Tibial nerve (tissue), 4 donors: ENCODE measurements at regions not wholly inside any gene's neighbourhood (a gene's known extent, or its start where the extent isn't known, plus 50 kb on each side); places are given as distances from the start of the nearest gene placed in this dataset.

Experiments used
- EP300 ChIP-seq, 2 donors: sonication (generic); formaldehyde crosslinking; IDR thresholded peaks; one replicate each; pipeline ENCODE4 v1.6.1; 2017; ENCODE audit warnings: antibody characterized with exemption in 2 of 2, mild to moderate bottlenecking in 1 of 2
- POLR2A ChIP-seq, 2 donors: fragments of 450-650 bp; IDR thresholded peaks; one replicate each; pipeline ENCODE4 v1.6.1; 2017; ENCODE audit warnings: antibody characterized with exemption in 2 of 2, mild to moderate bottlenecking in 2 of 2, moderate library complexity in 2 of 2
- TF ChIP-seq, protein P1 (sequence below), 5 experiments: fragments of 200-600 bp in 3 of 5; fragments of 450-650 bp in 2 of 5; sonication (generic) in 3 of 5; IDR thresholded peaks; one replicate each; pipeline ENCODE4 v1.5.1; 2016 to 2019; ENCODE audit warnings: antibody characterized with exemption in 5 of 5, mild to moderate bottlenecking in 3 of 5, moderate library complexity in 2 of 5

DNA sequence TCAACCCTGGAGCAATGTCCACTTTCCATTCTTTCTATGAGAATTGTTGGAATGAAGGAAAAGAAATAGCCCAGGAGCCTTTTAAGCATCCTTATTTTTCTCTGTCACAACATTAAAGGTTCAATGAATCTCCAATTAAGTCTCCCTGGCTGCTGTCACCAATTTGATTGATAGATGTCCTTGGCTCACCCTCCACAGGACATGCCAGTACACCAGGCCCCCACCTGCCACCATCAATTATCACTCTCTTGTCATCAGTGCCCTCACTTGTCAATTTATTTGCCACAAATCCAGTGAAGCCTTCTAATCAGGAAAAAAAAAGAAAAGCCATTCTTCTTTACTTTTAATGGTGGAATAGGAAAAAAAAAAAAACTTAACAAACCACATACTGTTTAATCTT is 453.6 kb downstream of the CENPC start:
- TF ChIP-seq, protein P1, sequence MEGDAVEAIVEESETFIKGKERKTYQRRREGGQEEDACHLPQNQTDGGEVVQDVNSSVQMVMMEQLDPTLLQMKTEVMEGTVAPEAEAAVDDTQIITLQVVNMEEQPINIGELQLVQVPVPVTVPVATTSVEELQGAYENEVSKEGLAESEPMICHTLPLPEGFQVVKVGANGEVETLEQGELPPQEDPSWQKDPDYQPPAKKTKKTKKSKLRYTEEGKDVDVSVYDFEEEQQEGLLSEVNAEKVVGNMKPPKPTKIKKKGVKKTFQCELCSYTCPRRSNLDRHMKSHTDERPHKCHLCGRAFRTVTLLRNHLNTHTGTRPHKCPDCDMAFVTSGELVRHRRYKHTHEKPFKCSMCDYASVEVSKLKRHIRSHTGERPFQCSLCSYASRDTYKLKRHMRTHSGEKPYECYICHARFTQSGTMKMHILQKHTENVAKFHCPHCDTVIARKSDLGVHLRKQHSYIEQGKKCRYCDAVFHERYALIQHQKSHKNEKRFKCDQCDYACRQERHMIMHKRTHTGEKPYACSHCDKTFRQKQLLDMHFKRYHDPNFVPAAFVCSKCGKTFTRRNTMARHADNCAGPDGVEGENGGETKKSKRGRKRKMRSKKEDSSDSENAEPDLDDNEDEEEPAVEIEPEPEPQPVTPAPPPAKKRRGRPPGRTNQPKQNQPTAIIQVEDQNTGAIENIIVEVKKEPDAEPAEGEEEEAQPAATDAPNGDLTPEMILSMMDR (IDR thresholded peaks at IDR 0.05), result no peak
- TF ChIP-seq POLR2A (IDR thresholded peaks at IDR 0.05), result no peak
- no peak for TF ChIP-seq EP300 (IDR thresholded peaks at IDR 0.05)
